IMR-90 (cell line): ENCODE measurements at regions not wholly inside any gene's neighbourhood (a gene's known extent, or its start where the extent isn't known, plus 50 kb on each side); places are given as distances from the start of the nearest gene placed in this dataset.

Experiments
- ATAC-seq: fragments of 200-7000 bp; cut with Tn5 transposase; 2 replicates; pipeline ENCODE4 v1.9.1; 2020; ENCODE audit warnings: low read depth, mild to moderate bottlenecking, moderate library complexity
- BruUV-seq: library from RNA; stranded (reverse); fragments of 400-500 nt; replicated peaks from 2 replicates; lab custom pipeline; 2021; lab: Mats Ljungman, UMichigan
- CTCF ChIA-PET: fragments of 300-600 bp; formaldehyde crosslinking; extraction: SDS; loops from one replicate; lab custom pipeline; 2021; ENCODE audit warnings: antibody characterized with exemption; lab: Yijun Ruan, JAX
- POLR2A ChIA-PET: fragments of 300-600 bp; sonication (Branson Sonifier 250); formaldehyde crosslinking; loops from one replicate; lab custom pipeline; 2022; ENCODE audit warnings: antibody characterized with exemption; ENCODE audit not compliant: unreplicated experiment; lab: Charles Lee
- DNase-seq: peaks from one replicate; pipeline ENCODE4 v3.0.0; 2013
- H2AFZ ChIP-seq: replicated peaks from 2 replicates; pipeline ENCODE3; 2013; ENCODE audit warnings: low read length, mild to moderate bottlenecking; ENCODE audit not compliant: poor library complexity
- H2AK5ac ChIP-seq: 2 replicates; pipeline ENCODE4 v1.6.1; 2013; ENCODE audit warnings: low read depth, low read length, inconsistent platforms
- H2AK9ac ChIP-seq: replicated peaks from 2 replicates; pipeline ENCODE3; 2013; ENCODE audit warnings: mild to moderate bottlenecking, low read depth, low read length, moderate library complexity; ENCODE audit not compliant: poor library complexity
- H2BK120ac ChIP-seq: 2 replicates; pipeline ENCODE4 v1.6.1; 2013; ENCODE audit warnings: low read depth, low read length, inconsistent platforms
- H2BK15ac ChIP-seq: 3 replicates; pipeline ENCODE4 v1.6.1; 2013; ENCODE audit warnings: low read depth, low read length, inconsistent platforms
- H2BK20ac ChIP-seq: 2 replicates; pipeline ENCODE4 v1.6.1; 2013; ENCODE audit warnings: low read depth, mild to moderate bottlenecking, inconsistent platforms, low read length, moderate library complexity
- H2BK5ac ChIP-seq: 2 replicates; pipeline ENCODE4 v1.6.1; 2013; ENCODE audit warnings: mild to moderate bottlenecking, low read depth, low read length, inconsistent platforms; ENCODE audit not compliant: poor library complexity, severe bottlenecking
- H3K14ac ChIP-seq: replicated peaks from 2 replicates; pipeline ENCODE4 v1.6.1; 2013; ENCODE audit warnings: low read depth, low read length, inconsistent platforms
- H3K18ac ChIP-seq: 2 replicates; pipeline ENCODE4 v1.6.1; 2013; ENCODE audit warnings: low read depth, low read length, control low read depth
- H3K23ac ChIP-seq: 2 replicates; pipeline ENCODE4 v1.6.1; 2013; ENCODE audit warnings: low read depth, low read length, inconsistent platforms
- H3K27ac ChIP-seq: 2 replicates; pipeline ENCODE4 v1.5.1; 2013; ENCODE audit warnings: mild to moderate bottlenecking, control low read depth, low read length; ENCODE audit not compliant: insufficient read depth
- H3K27me3 ChIP-seq: 2 replicates; pipeline ENCODE4 v1.6.1; 2013; ENCODE audit warnings: low read length; ENCODE audit not compliant: control insufficient read depth, insufficient read depth
- H3K36me3 ChIP-seq: 2 replicates; pipeline ENCODE4 v1.6.1; 2013; ENCODE audit warnings: low read length, mixed read lengths; ENCODE audit not compliant: control insufficient read depth, insufficient read depth
- H3K4ac ChIP-seq: 2 replicates; pipeline ENCODE4 v1.6.1; 2013; ENCODE audit warnings: low read depth, low read length, inconsistent platforms
- H3K4me1 ChIP-seq: 2 replicates; pipeline ENCODE4 v1.6.1; 2013; ENCODE audit warnings: low read length, mixed read lengths; ENCODE audit not compliant: control insufficient read depth, insufficient read depth
- H3K4me2 ChIP-seq: 2 replicates; pipeline ENCODE4 v1.6.1; 2013; ENCODE audit warnings: low read depth, mild to moderate bottlenecking, control low read depth, low read length, moderate library complexity
- H3K4me3 ChIP-seq: 2 replicates; pipeline ENCODE4 v1.5.1; 2013; ENCODE audit warnings: low read depth, mild to moderate bottlenecking, control low read depth, low read length, moderate library complexity; ENCODE audit not compliant: insufficient read depth
- H3K56ac ChIP-seq: 2 replicates; pipeline ENCODE4 v1.6.1; 2013; ENCODE audit warnings: low read length, inconsistent platforms; ENCODE audit not compliant: insufficient read depth; ENCODE audit errors: extremely low read depth
- H3K79me1 ChIP-seq, 2 experiments: 2 replicates each; pipeline ENCODE4 v1.6.1; 2013; ENCODE audit warnings: low read length in 2 of 2, inconsistent platforms in 1 of 2, low read depth in 1 of 2
- H3K9ac ChIP-seq: 2 replicates; pipeline ENCODE4 v1.6.1; 2013; ENCODE audit warnings: low read depth, low read length, control low read depth
- H3K9me1 ChIP-seq: 2 replicates; pipeline ENCODE4 v1.6.1; 2013; ENCODE audit warnings: low read length, inconsistent platforms; ENCODE audit not compliant: insufficient read depth
- H3K9me3 ChIP-seq: 2 replicates; pipeline ENCODE4 v1.6.1; 2013; ENCODE audit warnings: low read length; ENCODE audit not compliant: control insufficient read depth, insufficient read depth
- H4K20me1 ChIP-seq: 2 replicates; pipeline ENCODE4 v1.6.1; 2013; ENCODE audit warnings: low read length, inconsistent platforms; ENCODE audit not compliant: insufficient read depth
- H4K5ac ChIP-seq: 2 replicates; pipeline ENCODE4 v1.6.1; 2013; ENCODE audit warnings: mild to moderate bottlenecking, low read depth, low read length, control low read depth
- H4K8ac ChIP-seq, 2 experiments: 2 replicates each; pipeline ENCODE4 v1.6.1; 2013; ENCODE audit warnings: low read depth in 2 of 2, low read length in 2 of 2, control low read depth in 1 of 2, inconsistent platforms in 1 of 2
- H4K91ac ChIP-seq: 2 replicates; pipeline ENCODE4 v1.6.1; 2013; ENCODE audit warnings: low read depth, low read length, inconsistent platforms; ENCODE audit not compliant: insufficient read depth
- BHLHE40 ChIP-seq: fragments of 150-350 bp; IDR thresholded peaks from 2 replicates; pipeline ENCODE4 v1.6.1; 2016; ENCODE audit warnings: mild to moderate bottlenecking, low read depth, low read length
- CTCF ChIP-seq: conservative IDR thresholded peaks from 2 replicates; pipeline ENCODE4 v1.5.1; 2012; ENCODE audit warnings: mild to moderate bottlenecking, low read depth, low read length, improper control_type of control experiment
- ELK1 ChIP-seq: fragments of 150-350 bp; IDR thresholded peaks from 2 replicates; pipeline ENCODE4 v1.6.1; 2016; ENCODE audit warnings: low read depth, mild to moderate bottlenecking, low read length, moderate library complexity, borderline replicate concordance
- MAFK ChIP-seq: IDR thresholded peaks from 2 replicates; pipeline ENCODE4 v1.6.1; 2012; ENCODE audit warnings: low read depth, low read length, improper control_type of control experiment
- MAZ ChIP-seq: IDR thresholded peaks from 2 replicates; pipeline ENCODE4 v1.6.1; 2012; ENCODE audit warnings: low read depth, mild to moderate bottlenecking, low read length, improper control_type of control experiment, moderate library complexity, borderline replicate concordance
- MXI1 ChIP-seq: IDR thresholded peaks from 2 replicates; pipeline ENCODE4 v1.6.1; 2012; ENCODE audit warnings: low read depth, mild to moderate bottlenecking, low read length, moderate library complexity, borderline replicate concordance
- NFE2L2 ChIP-seq: fragments of 150-350 bp; IDR thresholded peaks from 2 replicates; pipeline ENCODE4 v1.6.1; 2016; ENCODE audit warnings: low read depth, mild to moderate bottlenecking, low read length
- POLR2A ChIP-seq: IDR thresholded peaks from 2 replicates; pipeline ENCODE4 v1.6.1; 2012; ENCODE audit warnings: mild to moderate bottlenecking, low read depth, low read length
- RAD21 ChIP-seq: IDR thresholded peaks from 2 replicates; pipeline ENCODE4 v1.6.1; 2012; ENCODE audit warnings: low read length, improper control_type of control experiment
- RCOR1 ChIP-seq: IDR thresholded peaks from 2 replicates; pipeline ENCODE4 v1.6.1; 2012; ENCODE audit warnings: mild to moderate bottlenecking, low read length, improper control_type of control experiment; ENCODE audit not compliant: insufficient replicate concordance
- RFX5 ChIP-seq: IDR thresholded peaks from 2 replicates; pipeline ENCODE4 v1.8.0; 2012; ENCODE audit warnings: low read depth, mild to moderate bottlenecking, low read length, moderate library complexity
- SMC3 ChIP-seq: fragments of 150-350 bp; IDR thresholded peaks from 2 replicates; pipeline ENCODE4 v1.6.1; 2016; ENCODE audit warnings: low read depth, mild to moderate bottlenecking, antibody characterized with exemption, low read length, moderate library complexity
- USF2 ChIP-seq: fragments of 150-350 bp; IDR thresholded peaks from 2 replicates; pipeline ENCODE4 v1.6.1; 2017; ENCODE audit warnings: mild to moderate bottlenecking, antibody characterized with exemption, low read length, low read depth
- WGBS, 2 experiments: methylation state at CpG; one replicate each; pipeline versions ENCODE4 v1.1.5 to v1.1.7; 2013; ENCODE audit warnings: missing lambda C conversion rate in 2 of 2; ENCODE audit not compliant: insufficient read length in 1 of 2; ENCODE audit errors: extremely low coverage in 2 of 2; 5-methylcytosine and 5-hydroxymethylcytosine counted together
- dilution Hi-C: fragments of 300-500 bp; cut with HindIII; formaldehyde crosslinking; loops from one replicate; pipeline ENCODE4 v1.14.3; 2018; ENCODE audit warnings: low sequenced_read_pairs; ENCODE audit not compliant: unreplicated experiment
- in situ Hi-C: fragments of 300-500 bp; cut with MboI; formaldehyde crosslinking; loops from 3 replicates; pipeline ENCODE4 v1.14.3; 2019; ENCODE audit warnings: low sequenced_read_pairs, inconsistent platforms, mixed read lengths
- intact Hi-C: fragments of 100-400 bp; cut with micrococcal nuclease; formaldehyde crosslinking; loops from 2 replicates; pipeline ENCODE4 v1.10.0; 2022

GRCh38 chr4:159562366-159562765, 459.5 kb downstream of the RAPGEF2 start:
- POLR2A ChIA-PET = no interaction called here
- Histone ChIP-seq H3K9ac (no peak overlapping the region), H3K9me1 (no peaks in the 10 kb centered on the region), H4K20me1 (no peaks in the 10 kb centered on the region), H3K27me3 (no peaks in the 10 kb centered on the region), H2AK9ac (no peak overlapping the region), H3K36me3 (no peaks in the 10 kb centered on the region), H3K4ac (no peak overlapping the region), H2BK20ac (no peak overlapping the region), H3K4me1 (no peaks in the 10 kb centered on the region), H2BK15ac (no peak overlapping the region), H3K79me1 (no peaks in the 10 kb centered on the region), H2AFZ (no peak overlapping the region), H2AK5ac (no peak overlapping the region), H3K14ac (no peak overlapping the region), H3K18ac (no peak overlapping the region), H2BK5ac (no peak overlapping the region), H3K56ac (no peak overlapping the region), H3K23ac (no peak overlapping the region), H3K27ac (no peak overlapping the region), H4K91ac (no peak overlapping the region), H4K8ac (no peak overlapping the region), H4K5ac (no peak overlapping the region), H3K4me2 (no peak overlapping the region), H2BK120ac (no peak overlapping the region), H3K9me3 (no peaks in the 10 kb centered on the region), H3K4me3 (no peak overlapping the region)
- no TSS peak for BruUV-seq
- DNase-seq (no peak), ATAC-seq (no peak)
- intact Hi-C loops = no loop called here
- TF ChIP-seq MXI1 = no peak
- no peak for TF ChIP-seq RAD21
- no peak for TF ChIP-seq MAZ
- TF ChIP-seq USF2 = no peak
- TF ChIP-seq MAFK = no peak
- no peak for TF ChIP-seq NFE2L2
- no peak for TF ChIP-seq BHLHE40
- no peak for TF ChIP-seq RCOR1
- no peak for TF ChIP-seq SMC3
- no peak for TF ChIP-seq POLR2A
- no peak for TF ChIP-seq ELK1
- TF ChIP-seq CTCF = no peak
- TF ChIP-seq RFX5 = no peak
- no CpG with 5 or more reads among the region's 1 CpG for WGBS, 2 experiments
- dilution Hi-C loops = no loop called here
- in situ Hi-C loops = no loop called here
- CTCF ChIA-PET = no interaction called here
